NCI-H345 treated with DMSO at 0.1 percent for 48 hours (cell line): ENCODE measurements at regions not wholly inside any gene's neighbourhood (a gene's known extent, or its start where the extent isn't known, plus 50 kb on each side); places are given as distances from the start of the nearest gene placed in this dataset.
"Not testable (repeated sequence)": the region's sequence is repeated elsewhere in the genome, so short reads cannot be mapped to it uniquely, and the experiment has no call there.

ENCODE experiments used
- DNase-seq: peaks from one replicate; lab custom pipeline; 2025; ENCODE audit not compliant: unreplicated experiment; lab: John Stamatoyannopoulos, UW

- no peak for DNase-seq
Observed at GRCh38 chr16:59067205-59067604, 333.1 kb upstream of the GOT2 start.

GRCh38 chr16:59060207-59060606 lies 326.1 kb upstream of the GOT2 start:
- no peak for DNase-seq

DNA sequence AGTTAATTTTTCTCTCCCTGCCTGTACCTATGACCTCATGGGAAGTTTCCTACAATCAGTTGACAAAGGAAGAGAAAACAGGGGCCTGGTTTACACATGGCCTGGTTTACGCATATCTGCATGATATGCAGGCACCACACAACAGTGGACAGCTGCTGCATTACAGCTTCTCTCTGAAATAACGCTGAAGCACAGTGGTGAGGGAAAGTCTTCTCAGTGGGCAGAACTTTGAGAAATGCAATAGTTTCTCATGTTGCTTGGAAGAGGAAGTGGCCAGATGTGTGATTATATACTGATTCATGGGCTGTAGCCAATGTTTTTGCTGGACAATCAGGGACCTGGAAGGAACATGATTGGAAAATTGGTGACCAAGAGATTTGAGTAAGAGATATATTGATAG lies 324.1 kb upstream of the GOT2 start:
- DNase-seq, result no peak

DNA sequence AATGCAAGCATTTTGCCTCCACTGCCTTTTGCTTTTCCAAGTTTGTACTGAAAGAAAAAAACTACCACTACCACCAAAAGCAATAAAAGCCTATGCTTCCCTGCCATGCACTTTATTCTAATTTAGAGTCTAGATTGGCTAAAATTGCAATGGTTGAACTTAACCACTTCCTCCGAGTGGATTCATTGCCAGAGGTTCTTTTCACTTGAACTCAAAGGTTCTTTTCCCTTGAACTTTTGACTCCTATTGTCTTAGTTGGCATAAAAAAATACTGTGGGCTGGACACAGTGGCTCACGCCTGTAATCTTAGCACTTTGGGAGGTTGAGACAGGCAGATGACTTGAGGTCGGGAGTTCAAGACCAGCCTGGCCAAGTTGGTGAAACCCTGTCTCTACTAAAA lies 319.8 kb upstream of the GOT2 start:
- DNase-seq, result no peak

DNA sequence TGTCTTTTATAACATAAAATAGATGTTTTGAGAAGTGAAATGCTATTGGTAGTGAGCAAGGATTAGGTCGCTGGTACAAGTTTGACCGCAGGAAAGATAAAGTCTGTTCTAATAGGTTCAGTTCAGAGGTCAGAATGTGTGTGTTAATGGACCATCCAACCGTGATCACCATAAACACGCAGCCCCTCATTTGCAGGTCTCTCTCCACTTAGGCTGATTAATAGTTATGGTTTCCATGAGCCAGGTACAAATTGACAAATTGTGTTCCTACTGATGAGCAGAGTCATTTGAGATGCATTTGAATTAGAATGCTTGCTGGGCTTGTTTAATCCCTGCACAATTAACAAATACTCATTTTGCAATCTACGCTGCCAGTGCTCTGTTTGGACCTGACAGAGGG lies 318.1 kb upstream of the GOT2 start:
- DNase-seq, result no peak

GRCh38 chr16:59048876-59049275 lies 314.8 kb upstream of the GOT2 start:
- DNase-seq, result no peak

- DNase-seq, result no peak
Observed at GRCh38 chr16:59047114-59047513, 313.0 kb upstream of the GOT2 start.

DNA sequence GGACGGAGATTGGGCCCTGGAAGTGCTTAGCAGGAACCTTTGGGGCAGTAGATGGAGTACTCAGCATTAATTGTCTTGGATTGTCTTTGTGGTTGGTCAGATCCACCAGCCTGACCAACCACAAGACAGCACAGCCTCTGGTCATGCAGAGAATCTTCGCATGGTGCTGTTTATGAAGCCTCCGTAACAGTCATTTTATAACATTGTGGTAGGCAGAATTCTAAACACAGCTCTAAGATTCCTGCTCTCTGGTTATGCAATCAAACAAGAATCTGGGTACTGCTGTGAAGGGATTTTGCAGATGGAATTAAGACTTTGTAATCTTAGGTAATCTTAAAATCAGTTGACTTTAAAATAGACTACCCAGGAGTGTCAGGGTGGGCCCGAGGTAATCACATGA lies 312.2 kb upstream of the GOT2 start:
- no peak for DNase-seq

GRCh38 chr16:59045501-59045900 lies 311.4 kb upstream of the GOT2 start:
- no peak for DNase-seq

DNA sequence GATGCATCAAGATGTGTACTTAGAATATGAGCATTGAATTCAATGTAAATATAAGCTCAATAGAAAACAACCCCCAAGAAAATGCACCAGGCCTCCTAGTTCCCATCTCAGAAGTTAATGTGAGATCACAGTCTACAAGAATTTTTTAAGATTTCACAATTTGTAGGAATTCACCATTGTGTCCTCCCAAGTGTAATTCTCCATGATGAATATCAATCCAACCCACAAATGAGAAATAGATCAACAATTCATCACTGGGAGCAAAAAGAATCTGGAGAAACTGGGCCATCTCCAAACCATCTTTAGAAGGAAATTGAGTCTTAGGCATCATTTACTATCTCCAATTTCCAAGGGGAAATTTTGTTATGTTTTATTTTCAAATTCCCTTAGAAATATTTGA lies 310.5 kb upstream of the GOT2 start:
- no peak for DNase-seq

GRCh38 chr16:59042301-59042700 lies 308.2 kb upstream of the GOT2 start:
- no peak for DNase-seq

DNA sequence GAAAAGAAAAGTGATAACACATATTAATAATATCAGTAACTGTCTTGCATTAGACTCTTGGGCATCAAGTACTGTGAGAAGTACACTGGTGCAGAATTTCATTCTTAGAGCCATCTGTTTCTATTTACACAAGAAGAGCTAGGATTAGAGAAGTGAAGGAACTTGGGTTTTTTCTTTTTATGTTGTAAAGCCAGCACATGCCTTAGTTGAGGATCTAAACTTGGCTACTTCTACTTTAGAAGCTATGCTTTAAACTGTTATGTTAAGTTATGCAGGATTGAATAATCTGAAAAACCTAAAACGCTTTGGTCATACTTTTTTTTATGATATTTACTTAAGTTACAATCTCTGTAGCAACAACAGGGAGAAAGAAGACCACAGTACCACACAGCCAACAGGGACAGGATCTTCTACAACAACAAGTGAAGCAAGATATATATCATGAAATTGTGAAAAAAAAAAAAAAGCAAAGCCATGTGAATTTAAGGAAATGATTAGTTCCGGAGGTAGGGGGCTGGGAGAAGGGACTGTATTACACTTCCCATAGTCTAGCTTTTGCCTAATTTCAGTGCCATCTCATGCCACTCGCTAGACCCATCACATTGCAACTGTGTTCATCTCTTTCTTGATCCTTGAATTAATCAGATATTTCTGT lies 305.1 kb upstream of the GOT2 start:
- DNase-seq, result no peak

DNA sequence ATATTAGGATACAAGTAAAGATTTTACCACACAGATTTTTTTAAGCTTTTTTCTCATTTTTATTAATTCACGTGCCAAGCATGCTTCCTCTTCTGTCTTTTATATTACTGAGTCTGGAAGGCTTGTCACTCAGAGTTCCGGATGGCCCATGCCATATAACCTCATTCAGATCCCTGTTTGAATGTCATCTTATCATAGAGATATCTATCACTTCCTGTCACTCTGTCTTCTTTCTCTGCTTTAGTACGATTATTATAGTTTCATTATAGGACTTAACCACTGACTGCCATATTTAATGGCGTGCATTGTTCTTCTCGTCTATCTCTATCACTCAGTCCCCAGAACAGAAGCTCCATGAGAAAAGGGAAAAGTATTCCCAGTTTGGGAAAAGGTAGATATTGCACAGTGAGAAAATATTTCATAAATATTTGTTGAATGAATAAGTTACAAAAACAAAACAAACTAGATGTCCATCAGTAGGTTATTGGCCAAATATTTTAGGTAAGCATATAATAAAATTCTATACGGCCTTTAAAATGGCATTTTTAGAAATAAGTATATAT lies 296.9 kb upstream of the GOT2 start:
- no peak for DNase-seq

GRCh38 chr16:59021751-59022150 lies 287.6 kb upstream of the GOT2 start:
- no peak for DNase-seq

GRCh38 chr16:59013930-59014329 lies 279.8 kb upstream of the GOT2 start:
- DNase-seq, result no peak

- no peak for DNase-seq
Observed at GRCh38 chr16:58999762-59000161, 265.6 kb upstream of the GOT2 start.

- not testable (repeated sequence) for DNase-seq
Observed at GRCh38 chr16:58992755-58993154, 258.6 kb upstream of the GOT2 start.

DNA sequence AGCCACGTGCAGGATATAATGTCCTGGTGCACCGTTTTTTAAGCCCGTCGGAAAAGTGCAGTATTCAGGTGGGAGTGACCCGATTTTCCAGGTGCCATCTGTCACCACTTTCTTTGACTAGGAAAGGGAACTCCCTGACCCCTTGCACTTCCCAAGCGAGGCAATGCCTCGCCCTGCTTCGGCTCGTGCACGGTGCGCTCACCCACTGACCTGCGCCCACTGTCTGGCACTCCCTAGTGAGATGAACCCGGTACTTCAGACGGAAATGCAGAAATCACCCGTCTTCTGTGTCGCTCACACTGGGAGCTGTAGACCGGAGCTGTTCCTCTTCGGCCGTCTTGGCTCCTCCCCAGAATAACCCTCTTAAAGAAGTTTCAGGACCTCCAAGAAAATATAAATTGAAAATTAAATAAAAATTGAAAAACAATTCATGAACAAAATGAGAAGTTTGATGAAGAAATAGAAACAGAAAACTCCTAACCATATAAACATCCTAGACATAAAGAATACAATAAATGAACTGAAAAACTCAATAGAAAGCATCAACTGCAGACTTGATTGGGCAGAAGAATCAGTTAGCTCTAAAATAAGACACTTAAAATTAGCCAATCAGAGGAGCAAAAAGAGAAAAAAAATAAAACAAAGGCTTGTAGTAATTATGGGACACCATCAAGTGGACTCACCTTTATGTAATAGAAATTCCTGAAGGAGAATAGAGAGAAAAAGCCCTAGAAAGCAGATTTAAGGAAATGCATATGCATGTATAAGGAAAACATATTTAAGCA lies 249.3 kb upstream of the GOT2 start:
- DNase-seq, result not testable (repeated sequence)

- DNase-seq, result no peak
Observed at GRCh38 chr16:58970775-58971174, 236.7 kb upstream of the GOT2 start.

DNA sequence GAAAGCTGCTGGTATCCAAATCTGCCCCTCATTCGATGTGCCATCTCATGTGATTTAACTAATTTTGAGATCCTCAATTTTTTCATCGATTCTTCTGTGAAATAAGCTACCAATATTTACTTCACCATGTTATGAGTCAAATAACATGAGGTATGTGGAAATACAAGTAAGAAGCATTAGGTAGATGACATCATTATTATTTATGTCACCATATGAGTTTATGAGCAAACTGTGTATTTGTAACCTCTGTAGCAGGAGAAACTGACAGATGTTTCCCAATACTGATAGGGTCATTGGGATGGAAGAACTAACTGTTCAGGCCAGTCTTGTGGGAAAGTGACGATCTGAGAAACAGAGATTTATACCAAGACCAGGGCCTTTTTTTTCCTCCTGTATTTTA lies 229.4 kb upstream of the GOT2 start:
- DNase-seq, result no peak

DNA sequence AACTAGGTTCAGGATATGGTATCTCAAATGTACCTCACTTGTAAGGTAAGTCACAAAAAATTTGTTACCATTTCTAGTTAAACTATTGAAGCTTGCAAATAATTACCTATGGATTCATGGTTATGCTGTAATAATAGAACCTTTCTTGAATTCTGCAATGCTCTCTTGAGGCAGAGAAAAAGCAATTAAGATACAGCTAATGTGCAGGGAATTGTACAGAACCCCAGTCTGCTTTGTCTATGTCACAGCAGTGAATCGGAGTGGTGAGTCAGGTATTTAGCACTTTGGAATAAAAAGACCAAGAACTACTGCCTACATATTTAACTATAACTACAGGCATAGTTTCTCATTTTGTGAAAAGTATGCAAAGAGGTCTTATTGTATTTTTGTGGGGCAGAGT lies 228.7 kb upstream of the GOT2 start:
- DNase-seq, result no peak

GRCh38 chr16:58960484-58960883 lies 226.4 kb upstream of the GOT2 start:
- no peak for DNase-seq
